ENCODE measurements at regions not wholly inside any gene's neighbourhood (a gene's known extent, or its start where the extent isn't known, plus 50 kb on each side); places are given as distances from the start of the nearest gene placed in this dataset.

- TF ChIP-seq CHD7 (IDR thresholded peaks at IDR 0.05; ENCODE audit: insufficient replicate concordance, low read length) (no peak), CBX5 (IDR thresholded peaks at IDR 0.05; ENCODE audit: low read depth, low read length) (no peak), YY1 (IDR thresholded peaks at IDR 0.05; ENCODE audit: low read depth, low read length) (no peak), SUZ12 (IDR thresholded peaks at IDR 0.05; ENCODE audit: low read length) (no peak), CTCF (IDR thresholded peaks at IDR 0.05; ENCODE audit: control extremely low read depth in 1 of 3, insufficient read depth in 1 of 3, low read depth in 1 of 3, low read length in 3 of 3) (no peak), SAP30 (IDR thresholded peaks at IDR 0.05; ENCODE audit: insufficient read depth, insufficient replicate concordance, low read length) (no peak), JUN (IDR thresholded peaks at IDR 0.05; ENCODE audit: low read depth, low read length) (no peak), MAX (IDR thresholded peaks at IDR 0.05) (no peak), SIX5 (IDR thresholded peaks at IDR 0.05; ENCODE audit: low read depth, low read length) (no peak)
Measured at GRCh38 chr1:60994369-60994768, 88.0 kb upstream of the NFIA start (continued).
